ENCODE measurements at regions not wholly inside any gene's neighbourhood (a gene's known extent, or its start where the extent isn't known, plus 50 kb on each side); places are given as distances from the start of the nearest gene placed in this dataset.

DNA sequence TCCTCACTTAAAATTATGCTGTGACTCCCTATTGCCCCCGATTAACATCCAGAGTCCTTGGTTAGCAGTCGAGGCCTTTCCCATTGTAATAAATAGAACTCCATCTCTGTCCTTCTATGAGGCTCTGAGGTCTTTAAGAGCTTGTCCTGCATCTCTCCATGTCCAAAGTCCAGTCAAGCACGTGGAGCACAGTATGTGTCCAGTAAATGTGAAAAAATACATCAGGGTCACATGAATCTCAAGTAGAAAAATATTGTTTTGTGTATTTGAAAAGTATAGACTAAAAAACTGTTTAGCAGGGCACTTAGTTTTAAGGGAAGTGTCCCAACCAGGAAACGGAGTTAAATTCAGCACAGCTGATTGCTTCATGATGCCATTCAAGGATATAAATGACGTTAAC, 298.8 kb upstream of the TENM4 start:
- TF ChIP-seq POLR2AphosphoS5 (IDR thresholded peaks at IDR 0.05), result no peak
- TF ChIP-seq EP300 (IDR thresholded peaks at IDR 0.05), result no peak
- TF ChIP-seq, protein P1, sequence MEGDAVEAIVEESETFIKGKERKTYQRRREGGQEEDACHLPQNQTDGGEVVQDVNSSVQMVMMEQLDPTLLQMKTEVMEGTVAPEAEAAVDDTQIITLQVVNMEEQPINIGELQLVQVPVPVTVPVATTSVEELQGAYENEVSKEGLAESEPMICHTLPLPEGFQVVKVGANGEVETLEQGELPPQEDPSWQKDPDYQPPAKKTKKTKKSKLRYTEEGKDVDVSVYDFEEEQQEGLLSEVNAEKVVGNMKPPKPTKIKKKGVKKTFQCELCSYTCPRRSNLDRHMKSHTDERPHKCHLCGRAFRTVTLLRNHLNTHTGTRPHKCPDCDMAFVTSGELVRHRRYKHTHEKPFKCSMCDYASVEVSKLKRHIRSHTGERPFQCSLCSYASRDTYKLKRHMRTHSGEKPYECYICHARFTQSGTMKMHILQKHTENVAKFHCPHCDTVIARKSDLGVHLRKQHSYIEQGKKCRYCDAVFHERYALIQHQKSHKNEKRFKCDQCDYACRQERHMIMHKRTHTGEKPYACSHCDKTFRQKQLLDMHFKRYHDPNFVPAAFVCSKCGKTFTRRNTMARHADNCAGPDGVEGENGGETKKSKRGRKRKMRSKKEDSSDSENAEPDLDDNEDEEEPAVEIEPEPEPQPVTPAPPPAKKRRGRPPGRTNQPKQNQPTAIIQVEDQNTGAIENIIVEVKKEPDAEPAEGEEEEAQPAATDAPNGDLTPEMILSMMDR (IDR thresholded peaks at IDR 0.05), result no peak
- TF ChIP-seq POLR2A (IDR thresholded peaks at IDR 0.05), result no peak
